Liver (tissue), 8 donors: ENCODE measurements at regions not wholly inside any gene's neighbourhood (a gene's known extent, or its start where the extent isn't known, plus 50 kb on each side); places are given as distances from the start of the nearest gene placed in this dataset.
"Not testable (repeated sequence)": the region's sequence is repeated elsewhere in the genome, so short reads cannot be mapped to it uniquely, and the experiment has no call there.

Source experiments
- DNase-seq: peaks from one replicate; pipeline ENCODE4 v3.0.0-alpha.2; 2017; ENCODE audit warnings: low spot score
- H3K27ac ChIP-seq, 2 donors: one replicate each; pipeline ENCODE4 v1.7.0; 2013; ENCODE audit warnings: inconsistent platforms in 2 of 2, low read length in 2 of 2, control low read depth in 1 of 2, low read depth in 1 of 2, mild to moderate bottlenecking in 1 of 2
- H3K27me3 ChIP-seq, 4 donors: one replicate each; pipeline versions ENCODE4 v1.6.1 to v1.7.0; 2013; ENCODE audit warnings: low read length in 3 of 4, inconsistent platforms in 1 of 4, mild to moderate bottlenecking in 1 of 4, moderate library complexity in 1 of 4; ENCODE audit not compliant: control insufficient read depth in 4 of 4, insufficient read depth in 4 of 4
- H3K36me3 ChIP-seq, 4 donors: one replicate each; pipeline versions ENCODE4 v1.6.1 to v1.7.0; 2013; ENCODE audit warnings: low read length in 3 of 4, mild to moderate bottlenecking in 3 of 4, low read depth in 1 of 4, moderate library complexity in 1 of 4; ENCODE audit not compliant: control insufficient read depth in 4 of 4, insufficient read depth in 3 of 4
- H3K4me1 ChIP-seq, 4 donors: one replicate each; pipeline versions ENCODE4 v1.6.1 to v1.7.0; 2013; ENCODE audit warnings: low read length in 3 of 4, mild to moderate bottlenecking in 3 of 4, moderate library complexity in 1 of 4; ENCODE audit not compliant: control insufficient read depth in 4 of 4, insufficient read depth in 4 of 4
- H3K4me3 ChIP-seq, 3 donors: one replicate each; pipeline versions ENCODE4 v1.6.1 to v1.7.0; 2013; ENCODE audit warnings: low read length in 3 of 3, control low read depth in 1 of 3, low read depth in 1 of 3, mild to moderate bottlenecking in 1 of 3
- H3K9ac ChIP-seq, 2 donors: one replicate each; pipeline ENCODE4 v1.7.0; 2013; ENCODE audit warnings: low read length in 2 of 2, mild to moderate bottlenecking in 2 of 2, moderate library complexity in 2 of 2, control low read depth in 1 of 2, low read depth in 1 of 2
- H3K9me3 ChIP-seq, 4 donors: one replicate each; pipeline versions ENCODE4 v1.6.1 to v1.7.0; 2013; ENCODE audit warnings: low read length in 3 of 4; ENCODE audit not compliant: control insufficient read depth in 4 of 4
- ATF3 ChIP-seq: IDR thresholded peaks from 2 replicates; pipeline ENCODE4 v1.6.1; 2016; ENCODE audit warnings: antibody characterized with exemption
- CTCF ChIP-seq: fragments of 150-350 bp; IDR thresholded peaks from 2 replicates; pipeline ENCODE4 v1.5.1; 2017; ENCODE audit warnings: improper control_type of control experiment, low read depth, low read length; ENCODE audit not compliant: missing input control
- EGR1 ChIP-seq, 2 donors: IDR thresholded peaks; 2 replicates each; pipeline ENCODE4 v1.6.1; 2016 to 2018; ENCODE audit warnings: antibody characterized with exemption in 2 of 2, low read depth in 2 of 2
- FOXA1 ChIP-seq: IDR thresholded peaks from 2 replicates; pipeline ENCODE4 v1.6.1; 2016; ENCODE audit warnings: antibody characterized with exemption
- FOXA2 ChIP-seq: IDR thresholded peaks from 2 replicates; pipeline ENCODE4 v1.6.1; 2016; ENCODE audit warnings: antibody characterized with exemption
- GABPA ChIP-seq, 2 donors: IDR thresholded peaks in 1 of 2; conservative IDR thresholded peaks in 1 of 2; 2 replicates each; pipeline ENCODE4 v1.6.1; 2016; ENCODE audit warnings: antibody characterized with exemption in 2 of 2, mild to moderate bottlenecking in 1 of 2, moderate library complexity in 1 of 2
- HNF4A ChIP-seq, 2 donors: conservative IDR thresholded peaks; 2 replicates each; pipeline ENCODE4 v1.6.1; 2016; ENCODE audit warnings: antibody characterized with exemption in 2 of 2, mild to moderate bottlenecking in 2 of 2
- HNF4G ChIP-seq: IDR thresholded peaks from 2 replicates; pipeline ENCODE4 v1.6.1; 2016; ENCODE audit warnings: antibody characterized with exemption
- JUND ChIP-seq, 2 donors: IDR thresholded peaks; 2 replicates each; pipeline ENCODE4 v1.6.1; 2016; ENCODE audit warnings: antibody characterized with exemption in 2 of 2
- NR2F2 ChIP-seq: IDR thresholded peaks from 2 replicates; pipeline ENCODE4 v1.6.1; 2016; ENCODE audit warnings: antibody characterized with exemption
- RAD21 ChIP-seq, 2 donors: IDR thresholded peaks; 2 replicates each; pipeline ENCODE4 v1.6.1; 2016; ENCODE audit warnings: antibody characterized with exemption in 2 of 2, mild to moderate bottlenecking in 2 of 2
- RXRA ChIP-seq, 2 donors: IDR thresholded peaks; 2 replicates each; pipeline ENCODE4 v1.6.1; 2017 to 2018; ENCODE audit warnings: antibody characterized with exemption in 2 of 2, mild to moderate bottlenecking in 1 of 2
- SP1 ChIP-seq: IDR thresholded peaks from 2 replicates; pipeline ENCODE4 v1.6.1; 2018; ENCODE audit warnings: antibody characterized with exemption, mild to moderate bottlenecking
- TAF1 ChIP-seq: conservative IDR thresholded peaks from 2 replicates; pipeline ENCODE4 v1.6.1; 2016; ENCODE audit warnings: antibody characterized with exemption, mild to moderate bottlenecking
- YY1 ChIP-seq: IDR thresholded peaks from 2 replicates; pipeline ENCODE4 v1.6.1; 2016; ENCODE audit warnings: antibody characterized with exemption, mild to moderate bottlenecking
- ZBTB33 ChIP-seq: IDR thresholded peaks from 2 replicates; pipeline ENCODE4 v1.6.1; 2016; ENCODE audit warnings: antibody characterized with exemption
- WGBS: extraction: QIAGEN DNeasy Blood & Tissue Kit; methylation state at CpG from one replicate; pipeline ENCODE4 v1.1.7; 2013; 5-methylcytosine and 5-hydroxymethylcytosine counted together
- TF ChIP-seq, protein P1 (sequence below): IDR thresholded peaks from 2 replicates; pipeline ENCODE4 v1.6.1; 2016; ENCODE audit warnings: antibody characterized with exemption, mild to moderate bottlenecking
- donor health status: healthy.
- donor health status: healthy.
- donor health status: healthy.
- donor health status: healthy.
- donor health status: healthy.

DNA sequence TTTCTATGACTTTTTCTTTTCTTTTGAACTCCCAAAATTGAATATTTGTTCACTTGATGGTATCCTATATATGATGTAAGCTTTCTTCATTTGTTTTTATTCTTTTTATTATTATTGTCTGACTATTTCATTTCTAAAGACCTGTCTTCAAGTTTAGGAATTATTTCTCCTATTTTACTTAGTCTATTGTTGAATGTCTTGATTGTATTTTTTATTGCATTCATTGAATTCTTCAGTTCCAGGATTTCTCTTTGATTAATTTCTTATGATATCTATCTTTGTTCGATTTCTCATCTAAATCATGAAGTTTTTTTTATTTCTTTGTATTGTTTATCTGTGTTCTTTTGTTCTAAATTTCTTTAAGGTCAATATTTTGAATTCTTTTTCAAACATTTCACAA is 238.8 kb downstream of the TTC6 start:
- no peaks in the 10 kb centered on the region for H3K27me3 ChIP-seq
- WGBS = 77% methylated on average over 1 of the region's 1 CpG
- peaks cover 0 to 2% (median 2%) of the 10 kb centered on the region in 4 donors for H3K9me3 ChIP-seq
- no peak overlapping the region for H3K4me3 ChIP-seq
- H3K9ac ChIP-seq = no peak overlapping the region
- H3K4me1 ChIP-seq = no peaks in the 10 kb centered on the region
- TF ChIP-seq HNF4G = no peak
- TF ChIP-seq TAF1 = no peak
- TF ChIP-seq HNF4A (conservative IDR thresholded peaks at IDR 0.05) = no peak
- no peak for TF ChIP-seq FOXA1
- no peak for TF ChIP-seq GABPA (IDR thresholded peaks at IDR 0.05 in 1 of 2, conservative IDR thresholded peaks at IDR 0.05 in 1 of 2)
- TF ChIP-seq RXRA (IDR thresholded peaks at IDR 0.05) = no peak
- TF ChIP-seq EGR1 (IDR thresholded peaks at IDR 0.05; ENCODE audit: low read depth in 2 of 2) = no peak
- H3K27ac ChIP-seq = no peak overlapping the region
- DNase-seq = no peak
- H3K36me3 ChIP-seq = no peaks in the 10 kb centered on the region

DNA sequence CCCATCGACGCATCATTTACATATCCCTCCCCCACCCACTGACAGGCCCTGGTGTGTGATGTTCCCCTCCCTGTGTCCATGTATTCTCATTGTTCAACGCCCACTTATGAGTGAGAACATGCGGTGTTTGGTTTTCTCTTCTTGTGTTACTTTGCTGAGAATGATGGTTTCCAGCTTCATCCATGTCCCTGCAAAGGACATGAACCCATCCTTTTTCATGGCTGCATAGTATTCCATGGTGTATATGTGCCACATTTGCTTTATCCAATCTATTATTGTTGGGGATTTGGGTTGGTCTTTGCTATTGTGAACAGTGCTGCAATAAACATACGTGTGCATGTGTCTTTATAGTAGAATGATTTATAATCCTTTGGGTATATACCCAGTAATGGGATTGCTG is 243.3 kb downstream of the TTC6 start:
- not testable (repeated sequence) for H3K4me3 ChIP-seq, H3K27ac ChIP-seq, DNase-seq, H3K4me1 ChIP-seq, H3K9ac ChIP-seq, H3K9me3 ChIP-seq, H3K27me3 ChIP-seq, H3K36me3 ChIP-seq
- 82% methylated on average over 5 of the region's 5 CpGs for WGBS

DNA sequence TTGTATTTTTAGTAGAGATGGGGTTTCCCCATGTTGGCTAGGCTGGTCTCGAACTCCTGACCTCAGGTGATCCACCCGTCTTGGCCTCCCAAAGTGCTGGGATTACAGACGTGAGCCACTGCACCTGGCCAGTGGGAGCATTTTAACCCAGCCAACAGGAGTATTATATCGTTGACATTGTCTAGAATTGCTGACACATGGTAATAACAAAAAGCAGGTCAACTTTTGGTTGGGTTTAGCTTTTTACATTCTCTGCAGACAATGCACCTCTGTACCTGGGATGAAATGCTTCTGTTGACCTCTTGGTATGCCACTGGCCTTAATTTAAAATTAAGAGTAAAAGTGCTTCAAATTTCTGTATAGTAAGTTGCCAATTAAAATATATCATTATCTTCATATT is 245.6 kb downstream of the TTC6 start:
- not testable (repeated sequence) for DNase-seq, H3K36me3 ChIP-seq, H3K9ac ChIP-seq, H3K4me3 ChIP-seq, H3K27ac ChIP-seq, H3K4me1 ChIP-seq, H3K9me3 ChIP-seq, H3K27me3 ChIP-seq
- WGBS = 80% methylated on average over 4 of the region's 4 CpGs

DNA sequence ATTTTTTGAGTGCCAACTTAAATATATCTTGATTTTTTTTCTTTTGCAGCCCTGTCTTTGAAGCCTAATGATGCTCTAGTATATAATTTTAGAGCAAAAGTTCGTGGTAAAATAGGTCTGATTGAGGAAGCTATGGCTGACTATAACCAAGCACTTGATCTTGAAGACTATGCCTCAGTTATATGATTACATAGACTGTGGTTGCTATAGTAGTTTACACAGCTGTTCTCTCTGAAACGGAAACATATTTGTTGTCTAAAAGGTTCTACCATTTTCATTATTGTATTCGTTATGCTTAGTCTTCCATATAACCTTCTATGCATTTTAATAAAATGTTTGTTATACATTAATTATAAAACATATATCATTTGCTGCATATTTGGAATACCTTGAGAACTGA is 246.7 kb downstream of the TTC6 start:
- Histone ChIP-seq H3K4me3 (no peak overlapping the region), H3K9ac (no peak overlapping the region), H3K27ac (no peak overlapping the region), H3K36me3 (no peaks in the 10 kb centered on the region), H3K9me3 (no peaks in the 10 kb centered on the region), H3K27me3 (no peaks in the 10 kb centered on the region), H3K4me1 (no peaks in the 10 kb centered on the region)
- DNase-seq = no peak
- TF ChIP-seq HNF4A (conservative IDR thresholded peaks at IDR 0.05) (no peak), SP1 (no peak), RXRA (IDR thresholded peaks at IDR 0.05) (no peak), FOXA2 (no peak), GABPA (IDR thresholded peaks at IDR 0.05 in 1 of 2, conservative IDR thresholded peaks at IDR 0.05 in 1 of 2) (no peak), ZBTB33 (no peak), ATF3 (no peak), RAD21 (IDR thresholded peaks at IDR 0.05) (no peak), FOXA1 (no peak), JUND (IDR thresholded peaks at IDR 0.05) (no peak), TAF1 (no peak), NR2F2 (no peak), CTCF (no peak), HNF4G (no peak), EGR1 (IDR thresholded peaks at IDR 0.05; ENCODE audit: low read depth in 2 of 2) (no peak), YY1 (no peak)
- TF ChIP-seq, protein P1, sequence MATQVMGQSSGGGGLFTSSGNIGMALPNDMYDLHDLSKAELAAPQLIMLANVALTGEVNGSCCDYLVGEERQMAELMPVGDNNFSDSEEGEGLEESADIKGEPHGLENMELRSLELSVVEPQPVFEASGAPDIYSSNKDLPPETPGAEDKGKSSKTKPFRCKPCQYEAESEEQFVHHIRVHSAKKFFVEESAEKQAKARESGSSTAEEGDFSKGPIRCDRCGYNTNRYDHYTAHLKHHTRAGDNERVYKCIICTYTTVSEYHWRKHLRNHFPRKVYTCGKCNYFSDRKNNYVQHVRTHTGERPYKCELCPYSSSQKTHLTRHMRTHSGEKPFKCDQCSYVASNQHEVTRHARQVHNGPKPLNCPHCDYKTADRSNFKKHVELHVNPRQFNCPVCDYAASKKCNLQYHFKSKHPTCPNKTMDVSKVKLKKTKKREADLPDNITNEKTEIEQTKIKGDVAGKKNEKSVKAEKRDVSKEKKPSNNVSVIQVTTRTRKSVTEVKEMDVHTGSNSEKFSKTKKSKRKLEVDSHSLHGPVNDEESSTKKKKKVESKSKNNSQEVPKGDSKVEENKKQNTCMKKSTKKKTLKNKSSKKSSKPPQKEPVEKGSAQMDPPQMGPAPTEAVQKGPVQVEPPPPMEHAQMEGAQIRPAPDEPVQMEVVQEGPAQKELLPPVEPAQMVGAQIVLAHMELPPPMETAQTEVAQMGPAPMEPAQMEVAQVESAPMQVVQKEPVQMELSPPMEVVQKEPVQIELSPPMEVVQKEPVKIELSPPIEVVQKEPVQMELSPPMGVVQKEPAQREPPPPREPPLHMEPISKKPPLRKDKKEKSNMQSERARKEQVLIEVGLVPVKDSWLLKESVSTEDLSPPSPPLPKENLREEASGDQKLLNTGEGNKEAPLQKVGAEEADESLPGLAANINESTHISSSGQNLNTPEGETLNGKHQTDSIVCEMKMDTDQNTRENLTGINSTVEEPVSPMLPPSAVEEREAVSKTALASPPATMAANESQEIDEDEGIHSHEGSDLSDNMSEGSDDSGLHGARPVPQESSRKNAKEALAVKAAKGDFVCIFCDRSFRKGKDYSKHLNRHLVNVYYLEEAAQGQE = no peak
- 89% methylated on average over 3 of the region's 3 CpGs for WGBS
